ENCODE measurements at regions not wholly inside any gene's neighbourhood (a gene's known extent, or its start where the extent isn't known, plus 50 kb on each side); places are given as distances from the start of the nearest gene placed in this dataset.
"Not testable (repeated sequence)": the region's sequence is repeated elsewhere in the genome, so short reads cannot be mapped to it uniquely, and the experiment has no call there.

DNA sequence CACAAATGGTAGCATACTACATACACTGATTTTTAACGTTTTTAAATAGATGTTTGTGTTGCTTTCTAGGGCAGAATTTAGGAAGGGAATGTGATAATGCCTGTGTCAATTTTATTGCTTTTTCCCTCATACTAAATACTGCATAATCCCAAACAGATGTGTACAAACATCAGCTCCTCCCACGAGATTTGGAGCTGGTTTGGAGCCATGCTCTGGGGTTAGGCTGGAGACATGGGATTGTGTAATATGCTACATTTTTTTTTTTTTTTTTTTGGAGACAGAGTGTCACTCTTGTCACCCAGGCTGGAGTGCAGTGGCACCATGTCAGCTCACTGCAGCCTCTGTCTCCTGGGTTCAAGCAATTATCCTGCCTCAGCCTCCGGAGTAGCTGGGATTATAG lies 80.1 kb downstream of the EBLN2 start:
- ATAC-seq: no peak
- Mint-ChIP-seq H3K4me1 (no peaks in the 10 kb centered on the region), H3K4me3 (no peak overlapping the region), H3K36me3 (no peaks in the 10 kb centered on the region), H3K9me3 (no peaks in the 10 kb centered on the region), H3K27me3 (peaks cover 0 to 13% (median 0%) of the 10 kb centered on the region in 5 donors), H3K27ac (no peak overlapping the region)
- no peaks in the 10 kb centered on the region for H3K9me3 ChIP-seq (ENCODE audit: control insufficient read depth in 2 of 3, low read length in 3 of 3)
- H3K4me1 ChIP-seq (ENCODE audit: control insufficient read depth in 2 of 2, insufficient read depth in 2 of 2, low read length in 2 of 2): no peaks in the 10 kb centered on the region
- no peak overlapping the region for H3K4me3 ChIP-seq (ENCODE audit: low read length)
- no peaks in the 10 kb centered on the region for H3K27me3 ChIP-seq (ENCODE audit: control insufficient read depth in 2 of 2, insufficient read depth in 2 of 2, low read length in 2 of 2)
- no peaks in the 10 kb centered on the region for H3K36me3 ChIP-seq (ENCODE audit: control insufficient read depth in 2 of 3, insufficient read depth in 3 of 3, low read length in 3 of 3)
- no peak for DNase-seq
- intact Hi-C loops (cut with micrococcal nuclease): no loop called here
- CTCF ChIA-PET: interaction anchor here (0.7 kb wide), 1 partner anchor 39 kb away, joined by 3 read pairs; no protein-coding TSS in a partner anchor
- H3K27ac ChIP-seq (ENCODE audit: low read depth, low read length): no peak overlapping the region
- POLR2A ChIA-PET: no interaction called here

DNA sequence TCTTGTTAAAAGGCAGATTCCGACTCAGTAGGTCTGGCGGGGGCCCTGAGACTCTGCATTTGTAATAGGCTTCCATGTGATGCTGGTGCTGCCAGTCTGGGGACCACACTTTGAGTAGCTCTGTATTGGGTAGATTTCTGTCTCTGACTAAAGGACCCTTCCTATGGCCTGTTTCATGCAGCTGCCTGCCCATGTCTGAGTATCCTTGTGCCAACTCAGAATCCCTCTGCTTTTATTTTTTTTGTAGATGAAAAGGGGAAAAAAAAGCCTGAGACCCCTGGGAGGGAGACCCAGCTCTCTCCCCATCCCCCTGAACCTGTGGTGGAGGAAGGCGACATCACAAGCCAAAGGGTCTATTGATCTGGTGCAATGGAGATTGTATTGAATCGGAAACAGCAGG lies 81.9 kb downstream of the EBLN2 start:
- CTCF ChIA-PET: interaction anchor here (0.7 kb wide), 1 partner anchor 25 kb away, joined by 4 read pairs; no protein-coding TSS in a partner anchor

GRCh38 chr3:73143821-73144237 lies 82.4 kb downstream of the EBLN2 start:
- Histone ChIP-seq H3K36me3 (ENCODE audit: control insufficient read depth in 2 of 3, insufficient read depth in 3 of 3, low read length in 3 of 3) (no peaks in the 10 kb centered on the region), H3K4me3 (ENCODE audit: low read length) (no peak overlapping the region), H3K9me3 (ENCODE audit: control insufficient read depth in 2 of 3, low read length in 3 of 3) (no peaks in the 10 kb centered on the region), H3K4me1 (ENCODE audit: control insufficient read depth in 2 of 2, insufficient read depth in 2 of 2, low read length in 2 of 2) (no peaks in the 10 kb centered on the region), H3K27me3 (ENCODE audit: control insufficient read depth in 2 of 2, insufficient read depth in 2 of 2, low read length in 2 of 2) (no peaks in the 10 kb centered on the region), H3K27ac (ENCODE audit: low read depth, low read length) (no peak overlapping the region)
- Mint-ChIP-seq H3K4me3 (no peak overlapping the region), H3K9me3 (no peaks in the 10 kb centered on the region), H3K36me3 (no peaks in the 10 kb centered on the region), H3K4me1 (no peaks in the 10 kb centered on the region), H3K27me3 (peaks cover 0 to 5% (median under 1%) of the 10 kb centered on the region in 5 donors), H3K27ac (no peak overlapping the region)
- DNase-seq (no peak), ATAC-seq (no peak)
- ChIA-PET POLR2A (no interaction called here), CTCF (interaction anchor here (0.7 kb wide), 1 partner anchor 24 kb away, joined by 4 read pairs; no protein-coding TSS in a partner anchor)
- intact Hi-C loops (cut with micrococcal nuclease): no loop called here

More for the DNA sequence above, 81.9 kb downstream of the EBLN2 start:
- no peak for DNase-seq
- intact Hi-C loops (cut with micrococcal nuclease): no loop called here
- Histone ChIP-seq H3K4me1 (ENCODE audit: control insufficient read depth in 2 of 2, insufficient read depth in 2 of 2, low read length in 2 of 2) (no peaks in the 10 kb centered on the region), H3K27me3 (ENCODE audit: control insufficient read depth in 2 of 2, insufficient read depth in 2 of 2, low read length in 2 of 2) (no peaks in the 10 kb centered on the region), H3K36me3 (ENCODE audit: control insufficient read depth in 2 of 3, insufficient read depth in 3 of 3, low read length in 3 of 3) (no peaks in the 10 kb centered on the region), H3K4me3 (ENCODE audit: low read length) (no peak overlapping the region), H3K9me3 (ENCODE audit: control insufficient read depth in 2 of 3, low read length in 3 of 3) (no peaks in the 10 kb centered on the region), H3K27ac (ENCODE audit: low read depth, low read length) (no peak overlapping the region)
- Mint-ChIP-seq H3K36me3 (no peaks in the 10 kb centered on the region), H3K4me1 (no peaks in the 10 kb centered on the region), H3K4me3 (no peak overlapping the region), H3K9me3 (no peaks in the 10 kb centered on the region), H3K27ac (no peak overlapping the region), H3K27me3 (peaks cover 0 to 5% (median 0%) of the 10 kb centered on the region in 5 donors)
- POLR2A ChIA-PET: no interaction called here
- ATAC-seq: no peak

DNA sequence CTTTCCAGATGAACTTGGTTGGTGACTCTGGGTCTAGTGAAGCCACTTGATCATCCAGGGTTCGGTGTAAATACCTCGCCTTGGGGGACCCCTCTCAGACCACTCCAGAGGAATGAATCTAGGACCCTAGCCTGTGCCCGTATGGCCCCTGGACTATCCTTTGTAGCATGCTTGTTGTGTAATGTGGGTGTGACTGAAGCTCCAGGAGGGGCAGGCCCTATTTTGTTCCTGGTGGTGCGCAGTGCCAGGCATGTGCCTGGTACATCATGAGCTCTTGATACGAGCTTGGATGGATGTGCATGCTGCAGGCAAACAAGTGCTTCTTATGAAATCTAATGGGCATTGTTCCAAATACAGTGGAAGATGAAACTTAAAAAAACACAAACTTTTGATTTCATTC lies 82.8 kb downstream of the EBLN2 start:
- no peak overlapping the region for H3K27ac ChIP-seq (ENCODE audit: low read depth, low read length)
- Mint-ChIP-seq H3K4me3 (no peak overlapping the region), H3K4me1 (no peaks in the 10 kb centered on the region), H3K27me3 (peaks cover 0 to 5% (median 3%) of the 10 kb centered on the region in 5 donors), H3K9me3 (no peaks in the 10 kb centered on the region), H3K27ac (no peak overlapping the region), H3K36me3 (no peaks in the 10 kb centered on the region)
- no peaks in the 10 kb centered on the region for H3K36me3 ChIP-seq (ENCODE audit: control insufficient read depth in 2 of 3, insufficient read depth in 3 of 3, low read length in 3 of 3)
- H3K9me3 ChIP-seq (ENCODE audit: control insufficient read depth in 2 of 3, low read length in 3 of 3): no peaks in the 10 kb centered on the region
- ChIA-PET POLR2A (no interaction called here), CTCF (no interaction called here)
- intact Hi-C loops (cut with micrococcal nuclease): no loop called here
- DNase-seq (no peak), ATAC-seq (no peak)
- no peaks in the 10 kb centered on the region for H3K4me1 ChIP-seq (ENCODE audit: control insufficient read depth in 2 of 2, insufficient read depth in 2 of 2, low read length in 2 of 2)
- H3K4me3 ChIP-seq (ENCODE audit: low read length): no peak overlapping the region
- H3K27me3 ChIP-seq (ENCODE audit: control insufficient read depth in 2 of 2, insufficient read depth in 2 of 2, low read length in 2 of 2): no peaks in the 10 kb centered on the region

- ChIA-PET CTCF (no interaction called here), POLR2A (no interaction called here)
- no peak overlapping the region for H3K4me3 Mint-ChIP-seq
- peaks cover 2 to 6% (median 4%) of the 10 kb centered on the region in 5 donors for H3K27me3 Mint-ChIP-seq
- H3K36me3 Mint-ChIP-seq: no peaks in the 10 kb centered on the region
- DNase-seq (no peak), ATAC-seq (no peak)
- Histone ChIP-seq H3K4me3 (ENCODE audit: low read length) (no peak overlapping the region), H3K9me3 (ENCODE audit: control insufficient read depth in 2 of 3, low read length in 3 of 3) (no peaks in the 10 kb centered on the region), H3K4me1 (ENCODE audit: control insufficient read depth in 2 of 2, insufficient read depth in 2 of 2, low read length in 2 of 2) (no peaks in the 10 kb centered on the region), H3K36me3 (ENCODE audit: control insufficient read depth in 2 of 3, insufficient read depth in 3 of 3, low read length in 3 of 3) (no peaks in the 10 kb centered on the region), H3K27ac (ENCODE audit: low read depth, low read length) (no peak overlapping the region), H3K27me3 (ENCODE audit: control insufficient read depth in 2 of 2, insufficient read depth in 2 of 2, low read length in 2 of 2) (no peaks in the 10 kb centered on the region)
- no peak overlapping the region for H3K27ac Mint-ChIP-seq
- intact Hi-C loops (cut with micrococcal nuclease): no loop called here
- peaks cover 0 to under 1% (median 0%) of the 10 kb centered on the region in 7 donors for H3K4me1 Mint-ChIP-seq
- no peaks in the 10 kb centered on the region for H3K9me3 Mint-ChIP-seq
Measured at GRCh38 chr3:73144828-73145227, 83.4 kb downstream of the EBLN2 start.

DNA sequence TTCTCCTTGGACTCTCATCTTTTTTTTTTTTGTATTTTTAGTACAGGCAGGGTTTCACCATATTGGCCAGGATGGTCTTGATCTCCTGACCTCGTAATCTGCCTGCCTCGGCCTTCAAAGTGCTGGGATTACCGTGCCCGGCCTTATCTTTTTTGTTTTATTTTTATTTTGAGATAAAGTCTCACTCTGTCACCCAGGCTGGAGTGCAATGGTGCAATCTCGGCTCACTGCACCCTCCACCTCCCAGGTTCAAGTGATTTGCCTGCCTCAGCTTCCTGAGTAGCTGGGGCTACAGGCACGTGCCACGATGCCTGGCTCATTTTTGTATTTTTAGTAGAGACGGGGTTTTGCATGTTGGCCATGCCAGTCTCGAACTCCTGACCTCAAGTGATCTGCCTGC lies 86.0 kb downstream of the EBLN2 start:
- H3K4me1 Mint-ChIP-seq; H3K36me3 ChIP-seq (ENCODE audit: control insufficient read depth in 2 of 3, insufficient read depth in 3 of 3, low read length in 3 of 3); H3K9me3 ChIP-seq (ENCODE audit: control insufficient read depth in 2 of 3, low read length in 3 of 3); H3K4me1 ChIP-seq (ENCODE audit: control insufficient read depth in 2 of 2, insufficient read depth in 2 of 2, low read length in 2 of 2); ATAC-seq; H3K36me3 Mint-ChIP-seq; H3K9me3 Mint-ChIP-seq; H3K4me3 ChIP-seq (ENCODE audit: low read length); POLR2A ChIA-PET; CTCF ChIA-PET; DNase-seq; intact Hi-C loops (cut with micrococcal nuclease); H3K27me3 ChIP-seq (ENCODE audit: control insufficient read depth in 2 of 2, insufficient read depth in 2 of 2, low read length in 2 of 2); H3K4me3 Mint-ChIP-seq; H3K27ac ChIP-seq (ENCODE audit: low read depth, low read length); H3K27ac Mint-ChIP-seq: not testable (repeated sequence)
- peaks cover 2 to 12% (median 9%) of the 10 kb centered on the region in 5 donors for H3K27me3 Mint-ChIP-seq

- CTCF ChIA-PET: no interaction called here
- Histone ChIP-seq H3K9me3 (ENCODE audit: control insufficient read depth in 2 of 3, low read length in 3 of 3) (no peaks in the 10 kb centered on the region), H3K27ac (ENCODE audit: low read depth, low read length) (no peak overlapping the region), H3K4me3 (ENCODE audit: low read length) (no peak overlapping the region), H3K27me3 (ENCODE audit: control insufficient read depth in 2 of 2, insufficient read depth in 2 of 2, low read length in 2 of 2) (no peaks in the 10 kb centered on the region), H3K36me3 (ENCODE audit: control insufficient read depth in 2 of 3, insufficient read depth in 3 of 3, low read length in 3 of 3) (no peaks in the 10 kb centered on the region), H3K4me1 (ENCODE audit: control insufficient read depth in 2 of 2, insufficient read depth in 2 of 2, low read length in 2 of 2) (no peaks in the 10 kb centered on the region)
- POLR2A ChIA-PET: no interaction called here
- Mint-ChIP-seq H3K27ac (no peak overlapping the region), H3K9me3 (no peaks in the 10 kb centered on the region), H3K36me3 (no peaks in the 10 kb centered on the region), H3K4me3 (no peak overlapping the region), H3K27me3 (peaks cover 2 to 12% (median 10%) of the 10 kb centered on the region in 5 donors), H3K4me1 (peaks cover 0 to 1% (median 0%) of the 10 kb centered on the region in 7 donors)
- ATAC-seq (no peak), DNase-seq (no peak)
- intact Hi-C loops (cut with micrococcal nuclease): no loop called here
Measured at GRCh38 chr3:73148206-73148605, 86.7 kb downstream of the EBLN2 start.

Data from naive thymus-derived CD4-positive, alpha-beta T cell (primary cell).